ENCODE measurements at regions not wholly inside any gene's neighbourhood (a gene's known extent, or its start where the extent isn't known, plus 50 kb on each side); places are given as distances from the start of the nearest gene placed in this dataset.

GRCh38 chr14:37864128-37864527, 268.7 kb downstream of the TTC6 start:
- Histone ChIP-seq H3K36me3 (ENCODE audit: low read length) (no peaks in the 10 kb centered on the region), H3K9me3 (ENCODE audit: insufficient read depth, low read length) (no peaks in the 10 kb centered on the region), H3K4me2 (ENCODE audit: low read depth, low read length, poor library complexity, severe bottlenecking) (no peak overlapping the region), H3K9ac (ENCODE audit: low read length) (no peak overlapping the region), H3K4me3 (ENCODE audit: insufficient read depth, low read length, poor library complexity, severe bottlenecking) (no peak overlapping the region), H4K20me1 (ENCODE audit: low read depth, low read length) (no peaks in the 10 kb centered on the region), H3K79me2 (ENCODE audit: insufficient read depth, low read length) (no peaks in the 10 kb centered on the region), H2AFZ (ENCODE audit: low read depth, low read length, severe bottlenecking) (no peak overlapping the region), H3K27me3 (ENCODE audit: low read length) (no peaks in the 10 kb centered on the region), H3F3A (ENCODE audit: insufficient read depth) (no peaks in the 10 kb centered on the region), H3K27ac (ENCODE audit: low read depth, low read length) (no peak overlapping the region), H3K9me2 (replicated peaks; ENCODE audit: insufficient read depth, low read length) (no peaks in the 10 kb centered on the region)
- TF ChIP-seq EZH2phosphoT487 (conservative IDR thresholded peaks at IDR 0.05; ENCODE audit: low read length) (no peak), CTCF (IDR thresholded peaks at IDR 0.05; ENCODE audit: insufficient read depth, low read length, poor library complexity, severe bottlenecking) (no peak)

- no peaks in the 10 kb centered on the region for H3K36me3 ChIP-seq (ENCODE audit: low read length)
- no peak overlapping the region for H3K4me3 ChIP-seq (ENCODE audit: insufficient read depth, low read length, poor library complexity, severe bottlenecking)
- H3K9me3 ChIP-seq (ENCODE audit: insufficient read depth, low read length), result no peaks in the 10 kb centered on the region
- no peaks in the 10 kb centered on the region for H4K20me1 ChIP-seq (ENCODE audit: low read depth, low read length)
- no peaks in the 10 kb centered on the region for H3K9me2 ChIP-seq (replicated peaks; ENCODE audit: insufficient read depth, low read length)
- TF ChIP-seq CTCF (IDR thresholded peaks at IDR 0.05; ENCODE audit: insufficient read depth, low read length, poor library complexity, severe bottlenecking) (no peak), EZH2phosphoT487 (conservative IDR thresholded peaks at IDR 0.05; ENCODE audit: low read length) (no peak)
- no peaks in the 10 kb centered on the region for H3F3A ChIP-seq (ENCODE audit: insufficient read depth)
- H3K79me2 ChIP-seq (ENCODE audit: insufficient read depth, low read length), result no peaks in the 10 kb centered on the region
- no peak overlapping the region for H3K27ac ChIP-seq (ENCODE audit: low read depth, low read length)
- no peak overlapping the region for H3K9ac ChIP-seq (ENCODE audit: low read length)
- no peak overlapping the region for H2AFZ ChIP-seq (ENCODE audit: low read depth, low read length, severe bottlenecking)
- H3K4me2 ChIP-seq (ENCODE audit: low read depth, low read length, poor library complexity, severe bottlenecking), result no peak overlapping the region
- no peaks in the 10 kb centered on the region for H3K27me3 ChIP-seq (ENCODE audit: low read length)
Observed at GRCh38 chr14:37864861-37865718, 269.7 kb downstream of the TTC6 start.

- no peak overlapping the region for H3K4me2 ChIP-seq (ENCODE audit: low read depth, low read length, poor library complexity, severe bottlenecking)
- no peak for TF ChIP-seq CTCF (IDR thresholded peaks at IDR 0.05; ENCODE audit: insufficient read depth, low read length, poor library complexity, severe bottlenecking)
- no peak for TF ChIP-seq EZH2phosphoT487 (conservative IDR thresholded peaks at IDR 0.05; ENCODE audit: low read length)
- H3F3A ChIP-seq (ENCODE audit: insufficient read depth), result no peaks in the 10 kb centered on the region
- no peaks in the 10 kb centered on the region for H3K36me3 ChIP-seq (ENCODE audit: low read length)
- H3K9ac ChIP-seq (ENCODE audit: low read length), result no peak overlapping the region
- no peaks in the 10 kb centered on the region for H3K9me2 ChIP-seq (replicated peaks; ENCODE audit: insufficient read depth, low read length)
- H3K4me3 ChIP-seq (ENCODE audit: insufficient read depth, low read length, poor library complexity, severe bottlenecking), result no peak overlapping the region
- no peak overlapping the region for H3K27ac ChIP-seq (ENCODE audit: low read depth, low read length)
- H2AFZ ChIP-seq (ENCODE audit: low read depth, low read length, severe bottlenecking), result no peak overlapping the region
- no peaks in the 10 kb centered on the region for H4K20me1 ChIP-seq (ENCODE audit: low read depth, low read length)
- no peaks in the 10 kb centered on the region for H3K27me3 ChIP-seq (ENCODE audit: low read length)
- no peaks in the 10 kb centered on the region for H3K79me2 ChIP-seq (ENCODE audit: insufficient read depth, low read length)
- H3K9me3 ChIP-seq (ENCODE audit: insufficient read depth, low read length), result no peaks in the 10 kb centered on the region
Observed at GRCh38 chr14:37865719-37866549, 270.5 kb downstream of the TTC6 start.
